Liver (tissue), 8 donors: ENCODE measurements at regions not wholly inside any gene's neighbourhood (a gene's known extent, or its start where the extent isn't known, plus 50 kb on each side); places are given as distances from the start of the nearest gene placed in this dataset.

Experiments used
- DNase-seq: peaks from one replicate; pipeline ENCODE4 v3.0.0-alpha.2; 2017; ENCODE audit warnings: low spot score
- H3K27ac ChIP-seq, 2 donors: one replicate each; pipeline ENCODE4 v1.7.0; 2013; ENCODE audit warnings: inconsistent platforms in 2 of 2, low read length in 2 of 2, control low read depth in 1 of 2, low read depth in 1 of 2, mild to moderate bottlenecking in 1 of 2
- H3K27me3 ChIP-seq, 4 donors: one replicate each; pipeline versions ENCODE4 v1.6.1 to v1.7.0; 2013; ENCODE audit warnings: low read length in 3 of 4, inconsistent platforms in 1 of 4, mild to moderate bottlenecking in 1 of 4, moderate library complexity in 1 of 4; ENCODE audit not compliant: control insufficient read depth in 4 of 4, insufficient read depth in 4 of 4
- H3K36me3 ChIP-seq, 4 donors: one replicate each; pipeline versions ENCODE4 v1.6.1 to v1.7.0; 2013; ENCODE audit warnings: low read length in 3 of 4, mild to moderate bottlenecking in 3 of 4, low read depth in 1 of 4, moderate library complexity in 1 of 4; ENCODE audit not compliant: control insufficient read depth in 4 of 4, insufficient read depth in 3 of 4
- H3K4me1 ChIP-seq, 4 donors: one replicate each; pipeline versions ENCODE4 v1.6.1 to v1.7.0; 2013; ENCODE audit warnings: low read length in 3 of 4, mild to moderate bottlenecking in 3 of 4, moderate library complexity in 1 of 4; ENCODE audit not compliant: control insufficient read depth in 4 of 4, insufficient read depth in 4 of 4
- H3K4me3 ChIP-seq, 3 donors: one replicate each; pipeline versions ENCODE4 v1.6.1 to v1.7.0; 2013; ENCODE audit warnings: low read length in 3 of 3, control low read depth in 1 of 3, low read depth in 1 of 3, mild to moderate bottlenecking in 1 of 3
- H3K9ac ChIP-seq, 2 donors: one replicate each; pipeline ENCODE4 v1.7.0; 2013; ENCODE audit warnings: low read length in 2 of 2, mild to moderate bottlenecking in 2 of 2, moderate library complexity in 2 of 2, control low read depth in 1 of 2, low read depth in 1 of 2
- H3K9me3 ChIP-seq, 4 donors: one replicate each; pipeline versions ENCODE4 v1.6.1 to v1.7.0; 2013; ENCODE audit warnings: low read length in 3 of 4; ENCODE audit not compliant: control insufficient read depth in 4 of 4
- ATF3 ChIP-seq: IDR thresholded peaks from 2 replicates; pipeline ENCODE4 v1.6.1; 2016; ENCODE audit warnings: antibody characterized with exemption
- CTCF ChIP-seq: fragments of 150-350 bp; IDR thresholded peaks from 2 replicates; pipeline ENCODE4 v1.5.1; 2017; ENCODE audit warnings: improper control_type of control experiment, low read depth, low read length; ENCODE audit not compliant: missing input control
- EGR1 ChIP-seq, 2 donors: IDR thresholded peaks; 2 replicates each; pipeline ENCODE4 v1.6.1; 2016 to 2018; ENCODE audit warnings: antibody characterized with exemption in 2 of 2, low read depth in 2 of 2
- FOXA1 ChIP-seq: IDR thresholded peaks from 2 replicates; pipeline ENCODE4 v1.6.1; 2016; ENCODE audit warnings: antibody characterized with exemption
- GABPA ChIP-seq, 2 donors: IDR thresholded peaks in 1 of 2; conservative IDR thresholded peaks in 1 of 2; 2 replicates each; pipeline ENCODE4 v1.6.1; 2016; ENCODE audit warnings: antibody characterized with exemption in 2 of 2, mild to moderate bottlenecking in 1 of 2, moderate library complexity in 1 of 2
- JUND ChIP-seq, 2 donors: IDR thresholded peaks; 2 replicates each; pipeline ENCODE4 v1.6.1; 2016; ENCODE audit warnings: antibody characterized with exemption in 2 of 2
- MAX ChIP-seq: IDR thresholded peaks from 2 replicates; pipeline ENCODE4 v1.6.1; 2016; ENCODE audit warnings: antibody characterized with exemption
- RAD21 ChIP-seq, 2 donors: IDR thresholded peaks; 2 replicates each; pipeline ENCODE4 v1.6.1; 2016; ENCODE audit warnings: antibody characterized with exemption in 2 of 2, mild to moderate bottlenecking in 2 of 2
- REST ChIP-seq: IDR thresholded peaks from 2 replicates; pipeline ENCODE4 v1.6.1; 2016; ENCODE audit warnings: antibody characterized with exemption, mild to moderate bottlenecking
- RXRA ChIP-seq, 2 donors: IDR thresholded peaks; 2 replicates each; pipeline ENCODE4 v1.6.1; 2017 to 2018; ENCODE audit warnings: antibody characterized with exemption in 2 of 2, mild to moderate bottlenecking in 1 of 2
- SP1 ChIP-seq: IDR thresholded peaks from 2 replicates; pipeline ENCODE4 v1.6.1; 2018; ENCODE audit warnings: antibody characterized with exemption, mild to moderate bottlenecking
- YY1 ChIP-seq: IDR thresholded peaks from 2 replicates; pipeline ENCODE4 v1.6.1; 2016; ENCODE audit warnings: antibody characterized with exemption, mild to moderate bottlenecking
- ZBTB33 ChIP-seq: IDR thresholded peaks from 2 replicates; pipeline ENCODE4 v1.6.1; 2016; ENCODE audit warnings: antibody characterized with exemption
- WGBS: extraction: QIAGEN DNeasy Blood & Tissue Kit; methylation state at CpG from one replicate; pipeline ENCODE4 v1.1.7; 2013; 5-methylcytosine and 5-hydroxymethylcytosine counted together
- donor health status: healthy.
- donor health status: healthy.
- donor health status: healthy.
- donor health status: healthy.
- donor health status: healthy.

- TF ChIP-seq ATF3: no peak
- TF ChIP-seq RXRA (IDR thresholded peaks at IDR 0.05): no peak
- no peak for TF ChIP-seq SP1
- no peak for TF ChIP-seq GABPA (IDR thresholded peaks at IDR 0.05 in 1 of 2, conservative IDR thresholded peaks at IDR 0.05 in 1 of 2)
- no peak for TF ChIP-seq ZBTB33
- TF ChIP-seq JUND (IDR thresholded peaks at IDR 0.05): no peak
Measured at GRCh38 chr12:105832806-105833205, 305.9 kb downstream of the NUAK1 start (continued).

- WGBS: 77% methylated on average over 2 of the region's 2 CpGs
- TF ChIP-seq GABPA (IDR thresholded peaks at IDR 0.05 in 1 of 2, conservative IDR thresholded peaks at IDR 0.05 in 1 of 2): no peak
- TF ChIP-seq CTCF: no peak
- TF ChIP-seq YY1: no peak
- TF ChIP-seq MAX: no peak
- no peak for TF ChIP-seq ZBTB33
- TF ChIP-seq ATF3: no peak
- TF ChIP-seq REST: no peak
- no peak for TF ChIP-seq RAD21 (IDR thresholded peaks at IDR 0.05)
- TF ChIP-seq JUND (IDR thresholded peaks at IDR 0.05): no peak
- TF ChIP-seq FOXA1: no peak
- no peak for TF ChIP-seq RXRA (IDR thresholded peaks at IDR 0.05)
- TF ChIP-seq EGR1 (IDR thresholded peaks at IDR 0.05; ENCODE audit: low read depth in 2 of 2): no peak
- no peaks in the 10 kb centered on the region for H3K9me3 ChIP-seq
Measured at GRCh38 chr12:105834496-105834895, 304.3 kb downstream of the NUAK1 start.

More at GRCh38 chr12:105834496-105834895, 304.3 kb downstream of the NUAK1 start:
- no peaks in the 10 kb centered on the region for H3K4me1 ChIP-seq
- H3K9ac ChIP-seq: no peak overlapping the region
- no peak for DNase-seq
- H3K27me3 ChIP-seq: no peaks in the 10 kb centered on the region
- no peak overlapping the region for H3K27ac ChIP-seq
- H3K36me3 ChIP-seq: no peaks in the 10 kb centered on the region
- no peak overlapping the region for H3K4me3 ChIP-seq
